ENCODE measurements at regions not wholly inside any gene's neighbourhood (a gene's known extent, or its start where the extent isn't known, plus 50 kb on each side); places are given as distances from the start of the nearest gene placed in this dataset.

GRCh38 chr17:77337150-77337549, 196.4 kb downstream of the SEC14L1 start:
- TF ChIP-seq POLR2AphosphoS5 (IDR thresholded peaks at IDR 0.05) (no peak), POLR2A (IDR thresholded peaks at IDR 0.05) (no peak)
- TF ChIP-seq, protein P1, sequence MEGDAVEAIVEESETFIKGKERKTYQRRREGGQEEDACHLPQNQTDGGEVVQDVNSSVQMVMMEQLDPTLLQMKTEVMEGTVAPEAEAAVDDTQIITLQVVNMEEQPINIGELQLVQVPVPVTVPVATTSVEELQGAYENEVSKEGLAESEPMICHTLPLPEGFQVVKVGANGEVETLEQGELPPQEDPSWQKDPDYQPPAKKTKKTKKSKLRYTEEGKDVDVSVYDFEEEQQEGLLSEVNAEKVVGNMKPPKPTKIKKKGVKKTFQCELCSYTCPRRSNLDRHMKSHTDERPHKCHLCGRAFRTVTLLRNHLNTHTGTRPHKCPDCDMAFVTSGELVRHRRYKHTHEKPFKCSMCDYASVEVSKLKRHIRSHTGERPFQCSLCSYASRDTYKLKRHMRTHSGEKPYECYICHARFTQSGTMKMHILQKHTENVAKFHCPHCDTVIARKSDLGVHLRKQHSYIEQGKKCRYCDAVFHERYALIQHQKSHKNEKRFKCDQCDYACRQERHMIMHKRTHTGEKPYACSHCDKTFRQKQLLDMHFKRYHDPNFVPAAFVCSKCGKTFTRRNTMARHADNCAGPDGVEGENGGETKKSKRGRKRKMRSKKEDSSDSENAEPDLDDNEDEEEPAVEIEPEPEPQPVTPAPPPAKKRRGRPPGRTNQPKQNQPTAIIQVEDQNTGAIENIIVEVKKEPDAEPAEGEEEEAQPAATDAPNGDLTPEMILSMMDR (IDR thresholded peaks at IDR 0.05): no peak

Data from breast epithelium (tissue), 3 donors.